ENCODE measurements at regions not wholly inside any gene's neighbourhood (a gene's known extent, or its start where the extent isn't known, plus 50 kb on each side); places are given as distances from the start of the nearest gene placed in this dataset.

DNA sequence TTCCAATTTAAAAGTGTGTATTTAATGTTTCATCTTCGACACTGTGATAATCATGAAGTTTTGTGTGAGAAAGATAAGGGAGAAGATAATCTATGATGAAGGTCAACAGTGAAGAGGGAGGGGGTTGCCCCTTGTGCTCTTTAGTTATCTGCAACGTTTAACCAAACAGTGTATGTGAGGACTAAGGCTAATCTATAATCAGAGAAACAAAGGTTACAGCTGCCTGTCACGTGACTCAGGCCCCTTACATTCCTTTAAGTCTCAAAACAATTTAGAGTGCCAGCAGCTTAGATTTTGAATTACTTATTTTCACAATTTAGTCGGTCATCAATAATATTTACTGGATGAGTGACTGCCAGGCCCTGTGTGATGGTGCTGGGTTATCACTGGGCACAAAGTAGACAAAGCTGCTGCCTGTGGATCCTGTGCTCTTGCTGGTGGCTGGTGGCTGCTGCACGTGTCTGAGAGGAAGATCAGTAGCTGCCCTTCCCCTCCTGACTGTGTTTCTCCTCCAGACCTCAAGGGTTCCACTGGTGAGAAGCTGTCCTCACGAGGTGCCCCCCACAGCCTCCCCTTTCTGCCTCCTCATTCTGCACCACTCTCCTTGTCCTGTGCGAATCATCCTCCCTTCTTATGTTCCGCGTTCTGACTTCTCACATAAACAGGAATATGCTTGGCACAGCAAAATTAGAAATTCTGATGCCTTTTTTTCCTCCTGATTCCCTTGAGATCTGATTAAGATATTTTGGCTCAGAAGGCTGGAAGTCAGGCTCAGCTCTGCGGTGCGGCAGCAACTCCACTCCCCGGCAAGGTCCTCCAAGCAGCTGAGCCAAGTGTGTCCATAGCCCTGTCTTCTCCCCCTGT lies 331.1 kb upstream of the B3GAT1 start (continued):
- TF ChIP-seq, protein P1, sequence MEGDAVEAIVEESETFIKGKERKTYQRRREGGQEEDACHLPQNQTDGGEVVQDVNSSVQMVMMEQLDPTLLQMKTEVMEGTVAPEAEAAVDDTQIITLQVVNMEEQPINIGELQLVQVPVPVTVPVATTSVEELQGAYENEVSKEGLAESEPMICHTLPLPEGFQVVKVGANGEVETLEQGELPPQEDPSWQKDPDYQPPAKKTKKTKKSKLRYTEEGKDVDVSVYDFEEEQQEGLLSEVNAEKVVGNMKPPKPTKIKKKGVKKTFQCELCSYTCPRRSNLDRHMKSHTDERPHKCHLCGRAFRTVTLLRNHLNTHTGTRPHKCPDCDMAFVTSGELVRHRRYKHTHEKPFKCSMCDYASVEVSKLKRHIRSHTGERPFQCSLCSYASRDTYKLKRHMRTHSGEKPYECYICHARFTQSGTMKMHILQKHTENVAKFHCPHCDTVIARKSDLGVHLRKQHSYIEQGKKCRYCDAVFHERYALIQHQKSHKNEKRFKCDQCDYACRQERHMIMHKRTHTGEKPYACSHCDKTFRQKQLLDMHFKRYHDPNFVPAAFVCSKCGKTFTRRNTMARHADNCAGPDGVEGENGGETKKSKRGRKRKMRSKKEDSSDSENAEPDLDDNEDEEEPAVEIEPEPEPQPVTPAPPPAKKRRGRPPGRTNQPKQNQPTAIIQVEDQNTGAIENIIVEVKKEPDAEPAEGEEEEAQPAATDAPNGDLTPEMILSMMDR (CRISPR knock-in tag; IDR thresholded peaks at IDR 0.05): no peak
- TF ChIP-seq, protein P2, sequence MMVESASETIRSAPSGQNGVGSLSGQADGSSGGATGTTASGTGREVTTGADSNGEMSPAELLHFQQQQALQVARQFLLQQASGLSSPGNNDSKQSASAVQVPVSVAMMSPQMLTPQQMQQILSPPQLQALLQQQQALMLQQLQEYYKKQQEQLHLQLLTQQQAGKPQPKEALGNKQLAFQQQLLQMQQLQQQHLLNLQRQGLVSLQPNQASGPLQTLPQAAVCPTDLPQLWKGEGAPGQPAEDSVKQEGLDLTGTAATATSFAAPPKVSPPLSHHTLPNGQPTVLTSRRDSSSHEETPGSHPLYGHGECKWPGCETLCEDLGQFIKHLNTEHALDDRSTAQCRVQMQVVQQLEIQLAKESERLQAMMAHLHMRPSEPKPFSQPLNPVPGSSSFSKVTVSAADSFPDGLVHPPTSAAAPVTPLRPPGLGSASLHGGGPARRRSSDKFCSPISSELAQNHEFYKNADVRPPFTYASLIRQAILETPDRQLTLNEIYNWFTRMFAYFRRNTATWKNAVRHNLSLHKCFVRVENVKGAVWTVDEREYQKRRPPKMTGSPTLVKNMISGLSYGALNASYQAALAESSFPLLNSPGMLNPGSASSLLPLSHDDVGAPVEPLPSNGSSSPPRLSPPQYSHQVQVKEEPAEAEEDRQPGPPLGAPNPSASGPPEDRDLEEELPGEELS (CRISPR knock-in tag; IDR thresholded peaks at IDR 0.05): peak; percentile 84
- TF ChIP-seq MEIS2 (CRISPR knock-in tag; IDR thresholded peaks at IDR 0.05) (no peak), ZFYVE20 (CRISPR knock-in tag; IDR thresholded peaks at IDR 0.05; ENCODE audit: borderline replicate concordance, low read depth) (no peak), ZNF550 (CRISPR knock-in tag; IDR thresholded peaks at IDR 0.05; ENCODE audit: borderline replicate concordance) (no peak), ZNF746 (CRISPR knock-in tag; IDR thresholded peaks at IDR 0.05) (no peak), ATF7-NPFF (CRISPR knock-in tag; IDR thresholded peaks at IDR 0.05; ENCODE audit: low read depth) (no peak), MBNL3 (CRISPR knock-in tag; conservative IDR thresholded peaks at IDR 0.05) (no peak), ZNF446 (CRISPR knock-in tag; IDR thresholded peaks at IDR 0.05) (no peak), RARA (CRISPR knock-in tag; IDR thresholded peaks at IDR 0.05) (peak; percentile 58), HIVEP1 (CRISPR knock-in tag; IDR thresholded peaks at IDR 0.05) (no peak), ZBTB7B (CRISPR knock-in tag; IDR thresholded peaks at IDR 0.05) (no peak; the same call in 1 of the 2 replicates), RNF2 (conservative IDR thresholded peaks at IDR 0.05; ENCODE audit: low read depth) (no peak), PITX1 (CRISPR knock-in tag; IDR thresholded peaks at IDR 0.05) (peak; percentile 93), ZNF44 (CRISPR knock-in tag; IDR thresholded peaks at IDR 0.05) (no peak)
- TF ChIP-seq, protein P3, sequence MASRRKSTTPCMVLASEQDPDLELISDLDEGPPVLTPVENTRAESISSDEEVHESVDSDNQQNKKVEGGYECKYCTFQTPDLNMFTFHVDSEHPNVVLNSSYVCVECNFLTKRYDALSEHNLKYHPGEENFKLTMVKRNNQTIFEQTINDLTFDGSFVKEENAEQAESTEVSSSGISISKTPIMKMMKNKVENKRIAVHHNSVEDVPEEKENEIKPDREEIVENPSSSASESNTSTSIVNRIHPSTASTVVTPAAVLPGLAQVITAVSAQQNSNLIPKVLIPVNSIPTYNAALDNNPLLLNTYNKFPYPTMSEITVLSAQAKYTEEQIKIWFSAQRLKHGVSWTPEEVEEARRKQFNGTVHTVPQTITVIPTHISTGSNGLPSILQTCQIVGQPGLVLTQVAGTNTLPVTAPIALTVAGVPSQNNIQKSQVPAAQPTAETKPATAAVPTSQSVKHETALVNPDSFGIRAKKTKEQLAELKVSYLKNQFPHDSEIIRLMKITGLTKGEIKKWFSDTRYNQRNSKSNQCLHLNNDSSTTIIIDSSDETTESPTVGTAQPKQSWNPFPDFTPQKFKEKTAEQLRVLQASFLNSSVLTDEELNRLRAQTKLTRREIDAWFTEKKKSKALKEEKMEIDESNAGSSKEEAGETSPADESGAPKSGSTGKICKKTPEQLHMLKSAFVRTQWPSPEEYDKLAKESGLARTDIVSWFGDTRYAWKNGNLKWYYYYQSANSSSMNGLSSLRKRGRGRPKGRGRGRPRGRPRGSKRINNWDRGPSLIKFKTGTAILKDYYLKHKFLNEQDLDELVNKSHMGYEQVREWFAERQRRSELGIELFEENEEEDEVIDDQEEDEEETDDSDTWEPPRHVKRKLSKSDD (CRISPR knock-in tag; IDR thresholded peaks at IDR 0.05; ENCODE audit: low read depth): no peak
- TF ChIP-seq, protein P4, sequence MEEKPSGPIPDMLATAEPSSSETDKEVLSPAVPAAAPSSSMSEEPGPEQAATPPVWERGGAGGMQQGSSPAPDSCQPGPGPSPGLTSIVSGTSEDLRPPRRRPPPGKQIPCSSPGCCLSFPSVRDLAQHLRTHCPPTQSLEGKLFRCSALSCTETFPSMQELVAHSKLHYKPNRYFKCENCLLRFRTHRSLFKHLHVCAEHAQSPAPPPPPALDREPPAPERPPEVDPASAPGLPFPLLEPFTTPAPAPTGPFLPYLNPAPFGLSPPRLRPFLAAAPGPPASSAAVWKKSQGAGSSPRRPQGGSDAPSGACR (CRISPR knock-in tag; IDR thresholded peaks at IDR 0.05): no peak
- TF ChIP-seq, protein P5, sequence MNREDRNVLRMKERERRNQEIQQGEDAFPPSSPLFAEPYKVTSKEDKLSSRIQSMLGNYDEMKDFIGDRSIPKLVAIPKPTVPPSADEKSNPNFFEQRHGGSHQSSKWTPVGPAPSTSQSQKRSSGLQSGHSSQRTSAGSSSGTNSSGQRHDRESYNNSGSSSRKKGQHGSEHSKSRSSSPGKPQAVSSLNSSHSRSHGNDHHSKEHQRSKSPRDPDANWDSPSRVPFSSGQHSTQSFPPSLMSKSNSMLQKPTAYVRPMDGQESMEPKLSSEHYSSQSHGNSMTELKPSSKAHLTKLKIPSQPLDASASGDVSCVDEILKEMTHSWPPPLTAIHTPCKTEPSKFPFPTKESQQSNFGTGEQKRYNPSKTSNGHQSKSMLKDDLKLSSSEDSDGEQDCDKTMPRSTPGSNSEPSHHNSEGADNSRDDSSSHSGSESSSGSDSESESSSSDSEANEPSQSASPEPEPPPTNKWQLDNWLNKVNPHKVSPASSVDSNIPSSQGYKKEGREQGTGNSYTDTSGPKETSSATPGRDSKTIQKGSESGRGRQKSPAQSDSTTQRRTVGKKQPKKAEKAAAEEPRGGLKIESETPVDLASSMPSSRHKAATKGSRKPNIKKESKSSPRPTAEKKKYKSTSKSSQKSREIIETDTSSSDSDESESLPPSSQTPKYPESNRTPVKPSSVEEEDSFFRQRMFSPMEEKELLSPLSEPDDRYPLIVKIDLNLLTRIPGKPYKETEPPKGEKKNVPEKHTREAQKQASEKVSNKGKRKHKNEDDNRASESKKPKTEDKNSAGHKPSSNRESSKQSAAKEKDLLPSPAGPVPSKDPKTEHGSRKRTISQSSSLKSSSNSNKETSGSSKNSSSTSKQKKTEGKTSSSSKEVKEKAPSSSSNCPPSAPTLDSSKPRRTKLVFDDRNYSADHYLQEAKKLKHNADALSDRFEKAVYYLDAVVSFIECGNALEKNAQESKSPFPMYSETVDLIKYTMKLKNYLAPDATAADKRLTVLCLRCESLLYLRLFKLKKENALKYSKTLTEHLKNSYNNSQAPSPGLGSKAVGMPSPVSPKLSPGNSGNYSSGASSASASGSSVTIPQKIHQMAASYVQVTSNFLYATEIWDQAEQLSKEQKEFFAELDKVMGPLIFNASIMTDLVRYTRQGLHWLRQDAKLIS (CRISPR knock-in tag; IDR thresholded peaks at IDR 0.05): no peak
